ENCODE measurements at regions not wholly inside any gene's neighbourhood (a gene's known extent, or its start where the extent isn't known, plus 50 kb on each side); places are given as distances from the start of the nearest gene placed in this dataset.

- no peak for TF ChIP-seq SIN3A (IDR thresholded peaks at IDR 0.05; ENCODE audit: borderline replicate concordance in 2 of 2, control insufficient read depth in 1 of 2, low read depth in 2 of 2, low read length in 2 of 2)
- TF ChIP-seq TCFL5 (CRISPR knock-in tag; conservative IDR thresholded peaks at IDR 0.05): no peak
- TF ChIP-seq, protein P1, sequence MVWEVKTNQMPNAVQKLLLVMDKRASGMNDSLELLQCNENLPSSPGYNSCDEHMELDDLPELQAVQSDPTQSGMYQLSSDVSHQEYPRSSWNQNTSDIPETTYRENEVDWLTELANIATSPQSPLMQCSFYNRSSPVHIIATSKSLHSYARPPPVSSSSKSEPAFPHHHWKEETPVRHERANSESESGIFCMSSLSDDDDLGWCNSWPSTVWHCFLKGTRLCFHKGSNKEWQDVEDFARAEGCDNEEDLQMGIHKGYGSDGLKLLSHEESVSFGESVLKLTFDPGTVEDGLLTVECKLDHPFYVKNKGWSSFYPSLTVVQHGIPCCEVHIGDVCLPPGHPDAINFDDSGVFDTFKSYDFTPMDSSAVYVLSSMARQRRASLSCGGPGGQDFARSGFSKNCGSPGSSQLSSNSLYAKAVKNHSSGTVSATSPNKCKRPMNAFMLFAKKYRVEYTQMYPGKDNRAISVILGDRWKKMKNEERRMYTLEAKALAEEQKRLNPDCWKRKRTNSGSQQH (CRISPR knock-in tag; IDR thresholded peaks at IDR 0.05): no peak
- no peak for TF ChIP-seq UBTF (IDR thresholded peaks at IDR 0.05; ENCODE audit: borderline replicate concordance in 1 of 2, low read depth in 2 of 2, low read length in 2 of 2)
- TF ChIP-seq ZNF57 (CRISPR knock-in tag; IDR thresholded peaks at IDR 0.05): no peak
- no peak for TF ChIP-seq MTF1 (CRISPR knock-in tag; IDR thresholded peaks at IDR 0.05; ENCODE audit: borderline replicate concordance)
Measured at GRCh38 chr5:114988096-114988495, 181.6 kb downstream of the TRIM36 start (continued).

GRCh38 chr5:114984796-114985195 is 184.9 kb downstream of the TRIM36 start:
- no peak overlapping the region for H3K27ac ChIP-seq (ENCODE audit: extremely low read depth, low read depth, low read length)
- H2AFZ ChIP-seq (ENCODE audit: low read depth, low read length): no peak overlapping the region
- ChIA-PET CTCF (ENCODE audit: low intra/inter-chr PET ratio) (no interaction called here), POLR2A (no interaction called here)
- no peaks in the 10 kb centered on the region for H3K9me3 ChIP-seq (replicated peaks; ENCODE audit: control insufficient read depth, insufficient read depth, low read depth, low read length)
- no peak overlapping the region for H3K4me3 ChIP-seq
- no peaks in the 10 kb centered on the region for H3K27me3 ChIP-seq (ENCODE audit: control insufficient read depth in 2 of 2, insufficient read depth in 2 of 2, low read length in 2 of 2)
- in situ Hi-C loops (cut with MboI) (no loop called here), intact Hi-C loops (cut with micrococcal nuclease) (no loop called here)
- H3K79me2 ChIP-seq (ENCODE audit: control insufficient read depth, insufficient read depth, low read length): no peaks in the 10 kb centered on the region
- H3K4me1 ChIP-seq (replicated peaks in 1 of 2; ENCODE audit: control insufficient read depth in 2 of 2, insufficient read depth in 2 of 2, low read length in 2 of 2): no peaks in the 10 kb centered on the region
- no peak overlapping the region for H3K4me2 ChIP-seq (ENCODE audit: insufficient read depth, low read length)
- ATAC-seq (no peak), DNase-seq (ENCODE audit: extremely low read depth in 1 of 4, low spot score in 3 of 4) (no peak), FAIRE-seq (no peak)
- BruUV-seq (replicated peaks): no TSS peak
- H4K20me1 ChIP-seq (replicated peaks; ENCODE audit: control insufficient read depth, insufficient read depth, low read length): no peaks in the 10 kb centered on the region
- H3K9me1 ChIP-seq (ENCODE audit: control insufficient read depth, insufficient read depth, low read length): no peaks in the 10 kb centered on the region
- no peak for TF ChIP-seq RBFOX2 (IDR thresholded peaks at IDR 0.05; ENCODE audit: low read depth, low read length)
- TF ChIP-seq ZNF197 (CRISPR knock-in tag; IDR thresholded peaks at IDR 0.05; ENCODE audit: low read depth): no peak
- TF ChIP-seq, protein P2, sequence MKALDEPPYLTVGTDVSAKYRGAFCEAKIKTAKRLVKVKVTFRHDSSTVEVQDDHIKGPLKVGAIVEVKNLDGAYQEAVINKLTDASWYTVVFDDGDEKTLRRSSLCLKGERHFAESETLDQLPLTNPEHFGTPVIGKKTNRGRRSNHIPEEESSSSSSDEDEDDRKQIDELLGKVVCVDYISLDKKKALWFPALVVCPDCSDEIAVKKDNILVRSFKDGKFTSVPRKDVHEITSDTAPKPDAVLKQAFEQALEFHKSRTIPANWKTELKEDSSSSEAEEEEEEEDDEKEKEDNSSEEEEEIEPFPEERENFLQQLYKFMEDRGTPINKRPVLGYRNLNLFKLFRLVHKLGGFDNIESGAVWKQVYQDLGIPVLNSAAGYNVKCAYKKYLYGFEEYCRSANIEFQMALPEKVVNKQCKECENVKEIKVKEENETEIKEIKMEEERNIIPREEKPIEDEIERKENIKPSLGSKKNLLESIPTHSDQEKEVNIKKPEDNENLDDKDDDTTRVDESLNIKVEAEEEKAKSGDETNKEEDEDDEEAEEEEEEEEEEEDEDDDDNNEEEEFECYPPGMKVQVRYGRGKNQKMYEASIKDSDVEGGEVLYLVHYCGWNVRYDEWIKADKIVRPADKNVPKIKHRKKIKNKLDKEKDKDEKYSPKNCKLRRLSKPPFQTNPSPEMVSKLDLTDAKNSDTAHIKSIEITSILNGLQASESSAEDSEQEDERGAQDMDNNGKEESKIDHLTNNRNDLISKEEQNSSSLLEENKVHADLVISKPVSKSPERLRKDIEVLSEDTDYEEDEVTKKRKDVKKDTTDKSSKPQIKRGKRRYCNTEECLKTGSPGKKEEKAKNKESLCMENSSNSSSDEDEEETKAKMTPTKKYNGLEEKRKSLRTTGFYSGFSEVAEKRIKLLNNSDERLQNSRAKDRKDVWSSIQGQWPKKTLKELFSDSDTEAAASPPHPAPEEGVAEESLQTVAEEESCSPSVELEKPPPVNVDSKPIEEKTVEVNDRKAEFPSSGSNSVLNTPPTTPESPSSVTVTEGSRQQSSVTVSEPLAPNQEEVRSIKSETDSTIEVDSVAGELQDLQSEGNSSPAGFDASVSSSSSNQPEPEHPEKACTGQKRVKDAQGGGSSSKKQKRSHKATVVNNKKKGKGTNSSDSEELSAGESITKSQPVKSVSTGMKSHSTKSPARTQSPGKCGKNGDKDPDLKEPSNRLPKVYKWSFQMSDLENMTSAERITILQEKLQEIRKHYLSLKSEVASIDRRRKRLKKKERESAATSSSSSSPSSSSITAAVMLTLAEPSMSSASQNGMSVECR (CRISPR knock-in tag; IDR thresholded peaks at IDR 0.05): no peak
- no peak for TF ChIP-seq EWSR1 (IDR thresholded peaks at IDR 0.05; ENCODE audit: borderline replicate concordance, low read depth, partially characterized antibody)
- TF ChIP-seq BRCA1 (IDR thresholded peaks at IDR 0.05): no peak
- no peak for TF ChIP-seq BRCA1 (CRISPR knock-in tag; IDR thresholded peaks at IDR 0.05)
- TF ChIP-seq PYGO2 (tag; IDR thresholded peaks at IDR 0.05): no peak
- H3K36me3 ChIP-seq (ENCODE audit: control insufficient read depth, insufficient read depth, low read length): no peaks in the 10 kb centered on the region
- no peak overlapping the region for H3K9ac ChIP-seq (ENCODE audit: insufficient read depth in 1 of 2, low read depth in 2 of 2, low read length in 2 of 2)
- WGBS (ENCODE audit: insufficient coverage, low coverage, missing lambda C conversion rate): 0% methylated on average over 2 of the region's 2 CpGs

Measured in K562 (cell line).